ENCODE measurements at regions not wholly inside any gene's neighbourhood (a gene's known extent, or its start where the extent isn't known, plus 50 kb on each side); places are given as distances from the start of the nearest gene placed in this dataset.

DNA sequence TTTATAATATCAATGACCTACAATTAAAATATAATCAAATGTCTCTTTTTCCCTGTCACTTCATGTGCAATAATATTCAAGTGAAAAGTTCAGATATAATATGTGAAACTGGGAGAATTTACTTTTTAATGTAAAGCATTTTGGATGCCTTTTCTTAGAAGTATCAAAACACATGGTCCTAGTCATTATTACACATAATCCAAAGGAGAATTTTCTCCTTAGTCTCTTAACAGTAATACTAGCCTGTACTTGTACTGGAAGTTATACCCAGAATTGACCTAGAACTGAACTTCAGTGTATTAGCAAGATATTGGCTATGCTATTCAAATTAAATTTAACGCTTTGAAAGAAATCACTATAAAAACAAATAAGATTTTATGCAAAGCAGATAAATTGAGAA, 842.6 kb upstream of the MANEA start:
- H3K79me2 ChIP-seq (ENCODE audit: control insufficient read depth, insufficient read depth, low read length): no peaks in the 10 kb centered on the region

DNA sequence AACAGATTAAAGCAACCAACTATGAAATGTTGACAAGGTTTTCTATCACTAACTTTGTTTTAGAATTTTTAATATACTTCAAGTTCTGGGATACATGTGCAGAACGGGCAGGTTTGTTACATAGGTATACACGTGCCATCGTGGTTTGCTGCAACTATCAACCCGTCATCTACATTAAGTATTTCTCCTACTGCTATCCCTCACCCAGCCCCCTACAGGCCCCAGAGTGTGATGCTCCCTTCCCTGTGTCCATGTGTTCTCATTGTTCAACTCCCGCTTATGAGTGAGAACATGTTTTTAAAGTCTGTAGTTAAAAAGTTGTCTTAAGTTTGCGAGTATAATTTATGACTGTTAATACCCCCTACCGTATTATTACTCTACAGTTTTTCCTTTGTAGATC, 844.3 kb upstream of the MANEA start:
- H3K27ac ChIP-seq (ENCODE audit: insufficient read depth, low read length): no peak overlapping the region
- H3K36me3 ChIP-seq (ENCODE audit: control insufficient read depth, insufficient read depth, low read length): no peaks in the 10 kb centered on the region
- no peak for DNase-seq (ENCODE audit: low read depth in 2 of 2)
- no peaks in the 10 kb centered on the region for H3K79me2 ChIP-seq (ENCODE audit: control insufficient read depth, insufficient read depth, low read length)
- H3K27me3 ChIP-seq (ENCODE audit: control insufficient read depth, insufficient read depth, low read length): no peaks in the 10 kb centered on the region
- H4K20me1 ChIP-seq (ENCODE audit: control insufficient read depth, extremely low read depth, insufficient read depth, low read length): no peaks in the 10 kb centered on the region
- H3K4me2 ChIP-seq (ENCODE audit: extremely low read depth, insufficient read depth, low read length): no peak overlapping the region
- TF ChIP-seq EZH2 (IDR thresholded peaks at IDR 0.05; ENCODE audit: low read length, missing control alignments): no peak
- TF ChIP-seq, protein P1, sequence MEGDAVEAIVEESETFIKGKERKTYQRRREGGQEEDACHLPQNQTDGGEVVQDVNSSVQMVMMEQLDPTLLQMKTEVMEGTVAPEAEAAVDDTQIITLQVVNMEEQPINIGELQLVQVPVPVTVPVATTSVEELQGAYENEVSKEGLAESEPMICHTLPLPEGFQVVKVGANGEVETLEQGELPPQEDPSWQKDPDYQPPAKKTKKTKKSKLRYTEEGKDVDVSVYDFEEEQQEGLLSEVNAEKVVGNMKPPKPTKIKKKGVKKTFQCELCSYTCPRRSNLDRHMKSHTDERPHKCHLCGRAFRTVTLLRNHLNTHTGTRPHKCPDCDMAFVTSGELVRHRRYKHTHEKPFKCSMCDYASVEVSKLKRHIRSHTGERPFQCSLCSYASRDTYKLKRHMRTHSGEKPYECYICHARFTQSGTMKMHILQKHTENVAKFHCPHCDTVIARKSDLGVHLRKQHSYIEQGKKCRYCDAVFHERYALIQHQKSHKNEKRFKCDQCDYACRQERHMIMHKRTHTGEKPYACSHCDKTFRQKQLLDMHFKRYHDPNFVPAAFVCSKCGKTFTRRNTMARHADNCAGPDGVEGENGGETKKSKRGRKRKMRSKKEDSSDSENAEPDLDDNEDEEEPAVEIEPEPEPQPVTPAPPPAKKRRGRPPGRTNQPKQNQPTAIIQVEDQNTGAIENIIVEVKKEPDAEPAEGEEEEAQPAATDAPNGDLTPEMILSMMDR (conservative IDR thresholded peaks at IDR 0.05 in 1 of 2, IDR thresholded peaks at IDR 0.05 in 1 of 2; ENCODE audit: low read depth in 1 of 2, low read length in 2 of 2): no peak
- no peak overlapping the region for H3K4me3 ChIP-seq (replicated peaks in 1 of 4; ENCODE audit: control extremely low read depth in 1 of 4, insufficient read depth in 1 of 4, low read depth in 3 of 4, low read length in 4 of 4)
- no peaks in the 10 kb centered on the region for H3K9me3 ChIP-seq (ENCODE audit: control insufficient read depth, insufficient read depth, low read depth, low read length)
- no peak overlapping the region for H2AFZ ChIP-seq (ENCODE audit: low read length)
- H3K4me1 ChIP-seq (ENCODE audit: control insufficient read depth, extremely low read depth, insufficient read depth, low read length): no peaks in the 10 kb centered on the region
- H3K9ac ChIP-seq (ENCODE audit: insufficient read depth, low read length): no peak overlapping the region

More for the DNA sequence above, 842.6 kb upstream of the MANEA start:
- Histone ChIP-seq H3K4me1 (ENCODE audit: control insufficient read depth, extremely low read depth, insufficient read depth, low read length) (no peaks in the 10 kb centered on the region), H3K4me3 (replicated peaks in 1 of 4; ENCODE audit: control extremely low read depth in 1 of 4, insufficient read depth in 1 of 4, low read depth in 3 of 4, low read length in 4 of 4) (no peak overlapping the region), H4K20me1 (ENCODE audit: control insufficient read depth, extremely low read depth, insufficient read depth, low read length) (no peaks in the 10 kb centered on the region), H3K4me2 (ENCODE audit: extremely low read depth, insufficient read depth, low read length) (no peak overlapping the region), H3K9me3 (ENCODE audit: control insufficient read depth, insufficient read depth, low read depth, low read length) (no peaks in the 10 kb centered on the region), H2AFZ (ENCODE audit: low read length) (no peak overlapping the region), H3K27me3 (ENCODE audit: control insufficient read depth, insufficient read depth, low read length) (no peaks in the 10 kb centered on the region), H3K27ac (ENCODE audit: insufficient read depth, low read length) (no peak overlapping the region), H3K9ac (ENCODE audit: insufficient read depth, low read length) (no peak overlapping the region), H3K36me3 (ENCODE audit: control insufficient read depth, insufficient read depth, low read length) (no peaks in the 10 kb centered on the region)
- TF ChIP-seq EZH2 (IDR thresholded peaks at IDR 0.05; ENCODE audit: low read length, missing control alignments): no peak
- TF ChIP-seq, protein P1 (conservative IDR thresholded peaks at IDR 0.05 in 1 of 2, IDR thresholded peaks at IDR 0.05 in 1 of 2; ENCODE audit: low read depth in 1 of 2, low read length in 2 of 2): no peak
- no peak for DNase-seq (ENCODE audit: low read depth in 2 of 2)

DNA sequence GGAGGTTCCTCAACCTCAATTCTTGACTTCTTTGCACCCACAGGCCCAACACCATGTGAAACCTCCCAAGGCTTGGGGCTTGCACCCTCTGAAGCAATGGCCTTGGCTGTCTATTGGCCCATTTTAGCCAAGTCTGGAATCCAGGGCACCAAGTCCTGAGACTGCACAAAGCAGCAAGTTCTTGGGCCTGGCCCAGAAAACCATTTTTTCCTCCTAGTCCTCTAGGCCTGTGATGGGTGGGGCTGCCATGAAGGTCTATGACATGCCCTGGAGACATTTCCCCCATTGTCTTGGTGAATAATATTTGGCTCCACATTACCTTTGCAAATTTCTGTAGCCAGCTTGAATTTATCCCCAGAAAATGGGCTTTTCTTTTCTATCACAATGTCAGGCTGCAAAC, 849.6 kb upstream of the MANEA start:
- no peaks in the 10 kb centered on the region for H3K9me3 ChIP-seq (ENCODE audit: control insufficient read depth, insufficient read depth, low read depth, low read length)
- H3K36me3 ChIP-seq (ENCODE audit: control insufficient read depth, insufficient read depth, low read length): no peaks in the 10 kb centered on the region
- no peak overlapping the region for H3K4me2 ChIP-seq (ENCODE audit: extremely low read depth, insufficient read depth, low read length)
- H3K4me1 ChIP-seq (ENCODE audit: control insufficient read depth, extremely low read depth, insufficient read depth, low read length): no peaks in the 10 kb centered on the region
- H4K20me1 ChIP-seq (ENCODE audit: control insufficient read depth, extremely low read depth, insufficient read depth, low read length): no peaks in the 10 kb centered on the region
- no peak overlapping the region for H3K27ac ChIP-seq (ENCODE audit: insufficient read depth, low read length)
- H3K79me2 ChIP-seq (ENCODE audit: control insufficient read depth, insufficient read depth, low read length): no peaks in the 10 kb centered on the region
- H3K27me3 ChIP-seq (ENCODE audit: control insufficient read depth, insufficient read depth, low read length): no peaks in the 10 kb centered on the region
- no peak overlapping the region for H3K4me3 ChIP-seq (replicated peaks in 1 of 4; ENCODE audit: control extremely low read depth in 1 of 4, insufficient read depth in 1 of 4, low read depth in 3 of 4, low read length in 4 of 4)
- H3K9ac ChIP-seq (ENCODE audit: insufficient read depth, low read length): no peak overlapping the region
- TF ChIP-seq, protein P1 (conservative IDR thresholded peaks at IDR 0.05 in 1 of 2, IDR thresholded peaks at IDR 0.05 in 1 of 2; ENCODE audit: low read depth in 1 of 2, low read length in 2 of 2): no peak
- no peak for TF ChIP-seq EZH2 (IDR thresholded peaks at IDR 0.05; ENCODE audit: low read length, missing control alignments)
- no peak for DNase-seq (ENCODE audit: low read depth in 2 of 2)
- H2AFZ ChIP-seq (ENCODE audit: low read length): no peak overlapping the region
